ENCODE measurements at regions not wholly inside any gene's neighbourhood (a gene's known extent, or its start where the extent isn't known, plus 50 kb on each side); places are given as distances from the start of the nearest gene placed in this dataset.

DNA sequence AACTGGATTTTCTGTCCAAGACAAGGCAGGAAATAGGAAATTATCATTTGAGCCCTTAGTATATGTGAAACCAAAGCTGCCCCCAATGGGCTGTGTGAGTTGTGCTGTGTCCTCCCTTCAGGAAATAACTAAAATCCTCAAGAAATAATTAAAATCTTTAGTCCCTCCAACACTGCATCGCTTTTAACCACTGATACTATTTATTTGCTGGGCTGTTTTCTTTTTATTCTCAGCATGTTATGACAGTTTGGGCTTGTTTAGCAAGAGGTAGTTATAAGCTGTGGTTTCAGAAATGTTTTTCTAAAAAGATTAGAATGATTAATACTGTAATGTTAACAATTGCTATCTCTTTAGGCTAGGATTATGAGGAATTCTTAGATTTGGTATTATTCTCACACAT, 187.0 kb upstream of the KCNN2 start (continued):
- no peak for TF ChIP-seq HSF4 (CRISPR knock-in tag; IDR thresholded peaks at IDR 0.05; ENCODE audit: borderline replicate concordance)
- TF ChIP-seq, protein P1, sequence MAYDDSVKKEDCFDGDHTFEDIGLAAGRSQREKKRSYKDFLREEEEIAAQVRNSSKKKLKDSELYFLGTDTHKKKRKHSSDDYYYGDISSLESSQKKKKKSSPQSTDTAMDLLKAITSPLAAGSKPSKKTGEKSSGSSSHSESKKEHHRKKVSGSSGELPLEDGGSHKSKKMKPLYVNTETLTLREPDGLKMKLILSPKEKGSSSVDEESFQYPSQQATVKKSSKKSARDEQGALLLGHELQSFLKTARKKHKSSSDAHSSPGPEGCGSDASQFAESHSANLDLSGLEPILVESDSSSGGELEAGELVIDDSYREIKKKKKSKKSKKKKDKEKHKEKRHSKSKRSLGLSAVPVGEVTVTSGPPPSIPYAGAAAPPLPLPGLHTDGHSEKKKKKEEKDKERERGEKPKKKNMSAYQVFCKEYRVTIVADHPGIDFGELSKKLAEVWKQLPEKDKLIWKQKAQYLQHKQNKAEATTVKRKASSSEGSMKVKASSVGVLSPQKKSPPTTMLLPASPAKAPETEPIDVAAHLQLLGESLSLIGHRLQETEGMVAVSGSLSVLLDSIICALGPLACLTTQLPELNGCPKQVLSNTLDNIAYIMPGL (CRISPR knock-in tag; IDR thresholded peaks at IDR 0.05): no peak
- TF ChIP-seq MAFF (IDR thresholded peaks at IDR 0.05; ENCODE audit: low read length): no peak

DNA sequence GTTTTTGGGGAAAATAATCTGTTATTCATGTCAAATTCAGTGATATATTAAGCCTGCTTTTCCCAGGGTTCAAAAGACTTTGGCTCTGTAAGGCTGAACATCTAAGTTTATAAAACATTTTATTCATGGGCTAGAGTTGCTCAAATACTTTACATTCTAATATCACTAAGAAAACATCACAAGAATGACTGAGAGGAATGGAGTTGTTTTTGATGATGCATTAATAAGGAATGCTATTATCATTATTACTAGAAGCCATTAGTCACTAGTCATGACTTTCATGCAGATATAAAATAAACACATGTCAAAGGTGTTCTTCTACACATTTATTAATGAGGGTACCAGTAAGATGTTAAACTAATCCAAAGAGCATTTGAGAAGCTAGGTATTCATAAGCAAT, 185.5 kb upstream of the KCNN2 start:
- Histone ChIP-seq H2AFZ (ENCODE audit: low read depth, low read length) (no peak overlapping the region), H3K9ac (ENCODE audit: insufficient read depth in 1 of 2, low read depth in 2 of 2, low read length in 2 of 2) (no peak overlapping the region), H3K27ac (ENCODE audit: extremely low read depth, low read depth, low read length) (no peak overlapping the region), H3K27me3 (ENCODE audit: control insufficient read depth in 2 of 2, insufficient read depth in 2 of 2, low read length in 2 of 2) (no peaks in the 10 kb centered on the region), H3K4me2 (ENCODE audit: insufficient read depth, low read length) (no peak overlapping the region), H3K9me1 (ENCODE audit: control insufficient read depth, insufficient read depth, low read length) (no peaks in the 10 kb centered on the region), H4K20me1 (replicated peaks; ENCODE audit: control insufficient read depth, insufficient read depth, low read length) (no peaks in the 10 kb centered on the region), H3K9me3 (replicated peaks; ENCODE audit: control insufficient read depth, insufficient read depth, low read depth, low read length) (no peaks in the 10 kb centered on the region), H3K4me1 (replicated peaks in 1 of 2; ENCODE audit: control insufficient read depth in 2 of 2, insufficient read depth in 2 of 2, low read length in 2 of 2) (no peaks in the 10 kb centered on the region), H3K79me2 (ENCODE audit: control insufficient read depth, insufficient read depth, low read length) (no peaks in the 10 kb centered on the region), H3K4me3 (no peak overlapping the region), H3K36me3 (ENCODE audit: control insufficient read depth, insufficient read depth, low read length) (no peaks in the 10 kb centered on the region)
- intact Hi-C loops (cut with micrococcal nuclease) (no loop called here), in situ Hi-C loops (cut with MboI) (no loop called here)
- CTCF ChIA-PET (ENCODE audit: low intra/inter-chr PET ratio): no interaction called here
- FAIRE-seq: no peak
- ATAC-seq: no peak
- POLR2A ChIA-PET: no interaction called here
- DNase-seq (ENCODE audit: extremely low read depth in 1 of 4, low spot score in 3 of 4): no peak
- no TSS peak for BruUV-seq (replicated peaks)
- TF ChIP-seq CHD4 (IDR thresholded peaks at IDR 0.05; ENCODE audit: insufficient read depth, insufficient replicate concordance, low read depth, low read length, poor library complexity, severe bottlenecking) (no peak), NR2F6 (CRISPR knock-in tag; IDR thresholded peaks at IDR 0.05) (no peak), SPI1 (IDR thresholded peaks at IDR 0.05; ENCODE audit: borderline replicate concordance, low read depth, low read length) (no peak), NCOR1 (IDR thresholded peaks at IDR 0.05) (no peak), TOE1 (IDR thresholded peaks at IDR 0.05; ENCODE audit: borderline replicate concordance) (no peak), TOE1 (CRISPR knock-in tag; IDR thresholded peaks at IDR 0.05; ENCODE audit: borderline replicate concordance, low read depth) (no peak), MEIS2 (IDR thresholded peaks at IDR 0.05; ENCODE audit: partially characterized antibody) (no peak), DPF2 (IDR thresholded peaks at IDR 0.05) (no peak), SMAD2 (IDR thresholded peaks at IDR 0.05; ENCODE audit: low read depth, low read length) (no peak), E2F3 (CRISPR knock-in tag; IDR thresholded peaks at IDR 0.05) (no peak), MED1 (CRISPR knock-in tag; IDR thresholded peaks at IDR 0.05; ENCODE audit: borderline replicate concordance) (no peak), MTF1 (CRISPR knock-in tag; IDR thresholded peaks at IDR 0.05; ENCODE audit: borderline replicate concordance) (no peak), SMARCA4 (IDR thresholded peaks at IDR 0.05) (no peak), POLR2H (tag; IDR thresholded peaks at IDR 0.05; ENCODE audit: low read depth) (no peak), ILK (tag; IDR thresholded peaks at IDR 0.05; ENCODE audit: borderline replicate concordance, low read depth) (no peak), SNRNP70 (optimal IDR thresholded peaks at IDR 0.05; ENCODE audit: low read depth, low read length) (no peak), ZNF274 (IDR thresholded peaks at IDR 0.05; ENCODE audit: borderline replicate concordance, low read depth, low read length) (no peak), STAG1 (CRISPR knock-in tag; IDR thresholded peaks at IDR 0.05; ENCODE audit: borderline replicate concordance) (no peak)
- TF ChIP-seq, protein P2, sequence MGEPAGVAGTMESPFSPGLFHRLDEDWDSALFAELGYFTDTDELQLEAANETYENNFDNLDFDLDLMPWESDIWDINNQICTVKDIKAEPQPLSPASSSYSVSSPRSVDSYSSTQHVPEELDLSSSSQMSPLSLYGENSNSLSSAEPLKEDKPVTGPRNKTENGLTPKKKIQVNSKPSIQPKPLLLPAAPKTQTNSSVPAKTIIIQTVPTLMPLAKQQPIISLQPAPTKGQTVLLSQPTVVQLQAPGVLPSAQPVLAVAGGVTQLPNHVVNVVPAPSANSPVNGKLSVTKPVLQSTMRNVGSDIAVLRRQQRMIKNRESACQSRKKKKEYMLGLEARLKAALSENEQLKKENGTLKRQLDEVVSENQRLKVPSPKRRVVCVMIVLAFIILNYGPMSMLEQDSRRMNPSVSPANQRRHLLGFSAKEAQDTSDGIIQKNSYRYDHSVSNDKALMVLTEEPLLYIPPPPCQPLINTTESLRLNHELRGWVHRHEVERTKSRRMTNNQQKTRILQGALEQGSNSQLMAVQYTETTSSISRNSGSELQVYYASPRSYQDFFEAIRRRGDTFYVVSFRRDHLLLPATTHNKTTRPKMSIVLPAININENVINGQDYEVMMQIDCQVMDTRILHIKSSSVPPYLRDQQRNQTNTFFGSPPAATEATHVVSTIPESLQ (CRISPR knock-in tag; IDR thresholded peaks at IDR 0.05): no peak
